GM18502 (cell line): ENCODE measurements at regions not wholly inside any gene's neighbourhood (a gene's known extent, or its start where the extent isn't known, plus 50 kb on each side); places are given as distances from the start of the nearest gene placed in this dataset.

ENCODE experiments used
- ATAC-seq: cut with Tn5 transposase; IDR thresholded peaks from one replicate; pipeline ENCODE4 v1.9.1; 2021; ENCODE audit warnings: mild to moderate bottlenecking; ENCODE audit not compliant: unreplicated experiment, poor library complexity

DNA sequence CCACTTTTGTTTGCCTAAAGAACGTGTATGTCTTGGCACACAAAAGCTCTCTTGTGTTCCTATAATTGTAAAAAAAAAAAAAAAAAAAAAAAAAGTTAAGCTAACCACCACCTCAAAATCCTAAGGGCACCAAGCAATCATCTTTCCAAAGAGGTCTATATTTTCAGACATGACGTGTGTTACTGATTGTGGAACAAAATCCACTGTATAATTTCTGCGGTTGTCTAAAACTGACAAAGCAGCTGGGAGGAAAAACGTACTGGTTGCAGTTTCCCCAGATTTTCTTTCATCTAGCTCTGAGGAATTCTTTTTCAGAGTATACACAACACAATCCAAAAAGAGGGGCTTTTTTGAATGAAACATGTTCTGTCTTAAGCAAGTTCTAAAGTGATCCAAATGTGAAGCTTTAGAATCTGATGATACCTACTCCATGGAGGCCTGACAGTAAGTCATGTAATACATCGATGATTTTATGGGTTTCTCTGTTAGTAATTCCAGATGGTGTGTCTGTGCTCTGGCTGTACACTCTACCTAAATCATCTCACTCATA, 375.6 kb upstream of the NUDT12 start:
- ATAC-seq: no peak

DNA sequence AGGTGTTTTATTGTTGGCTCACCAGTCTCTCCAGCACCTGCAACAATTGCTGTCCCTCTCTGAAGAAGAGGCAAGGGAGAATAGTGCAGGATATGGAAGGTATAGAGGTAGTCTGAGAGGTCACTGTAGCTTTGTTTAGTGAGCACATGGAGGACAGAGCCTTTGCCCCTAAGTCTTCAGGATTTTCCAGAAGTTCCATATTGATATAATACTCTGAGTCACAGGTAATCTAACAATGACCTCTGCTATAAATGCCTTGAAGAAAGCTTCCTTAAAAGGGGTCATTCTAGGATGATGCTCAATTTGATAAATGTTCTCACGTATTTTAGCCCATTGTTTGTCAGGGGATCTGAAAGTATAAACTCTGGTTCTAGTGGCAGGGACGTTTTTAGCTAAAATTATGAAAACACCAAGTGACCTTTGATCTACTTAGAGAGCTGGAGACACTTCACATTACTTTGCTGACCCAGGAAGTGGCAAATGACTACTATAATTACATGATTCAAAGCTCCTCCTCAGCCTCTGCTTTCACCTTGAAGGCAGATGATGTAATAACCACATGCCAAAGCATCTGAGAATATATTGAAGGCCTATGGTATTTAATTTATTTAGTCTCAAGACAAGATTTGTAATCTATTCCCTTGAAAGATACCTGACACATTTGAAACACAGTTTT, 366.9 kb upstream of the NUDT12 start:
- no peak for ATAC-seq

DNA sequence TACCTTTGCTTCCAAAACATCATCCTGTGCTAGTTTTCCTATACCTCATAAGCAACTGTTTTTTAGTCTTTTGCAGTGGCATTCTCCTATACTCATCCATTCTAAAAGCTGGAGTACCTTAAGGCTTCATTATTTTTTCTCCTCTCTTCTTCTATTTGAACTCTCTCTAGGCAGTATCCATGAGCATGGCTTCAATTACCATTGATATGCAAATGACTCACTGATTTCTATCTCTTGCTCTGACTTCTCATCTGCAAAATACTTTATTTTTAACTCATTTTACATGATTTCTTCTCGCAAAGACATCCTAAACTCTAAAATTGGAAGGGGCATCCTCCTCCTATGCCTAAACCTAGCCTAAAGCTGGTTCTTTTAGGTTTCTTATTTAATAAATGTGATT, 365.1 kb upstream of the NUDT12 start:
- no peak for ATAC-seq

DNA sequence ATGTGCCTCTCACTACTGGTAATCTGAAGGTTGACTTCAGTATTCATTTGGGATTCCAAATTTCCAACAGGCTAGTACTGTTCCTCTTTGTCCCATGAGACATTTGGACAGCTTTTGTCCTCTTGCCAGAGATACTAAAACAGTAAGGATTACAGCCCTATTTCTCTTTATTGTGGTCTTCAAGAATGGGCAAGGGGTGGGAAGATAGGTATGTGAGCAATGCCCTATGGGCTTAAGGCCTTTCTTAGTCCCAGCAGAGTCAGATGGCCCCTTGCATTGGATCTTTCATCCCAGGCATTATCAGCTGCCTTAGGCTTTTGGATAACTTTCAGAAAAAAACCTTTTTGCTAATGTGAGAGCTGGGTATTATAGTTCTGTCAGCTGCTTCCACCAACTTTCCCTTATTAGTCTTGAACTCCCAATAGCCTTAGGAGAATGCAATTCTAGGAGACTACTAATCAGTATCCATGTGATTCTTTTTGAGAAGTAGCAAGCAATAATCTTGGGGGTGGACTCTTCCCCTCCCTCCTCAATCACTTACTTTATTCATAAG, 361.1 kb upstream of the NUDT12 start:
- ATAC-seq: no peak

- no peak for ATAC-seq
Measured at GRCh38 chr5:103919506-103919905, 356.9 kb upstream of the NUDT12 start.

GRCh38 chr5:103918668-103919367, 356.2 kb upstream of the NUDT12 start:
- ATAC-seq: no peak

DNA sequence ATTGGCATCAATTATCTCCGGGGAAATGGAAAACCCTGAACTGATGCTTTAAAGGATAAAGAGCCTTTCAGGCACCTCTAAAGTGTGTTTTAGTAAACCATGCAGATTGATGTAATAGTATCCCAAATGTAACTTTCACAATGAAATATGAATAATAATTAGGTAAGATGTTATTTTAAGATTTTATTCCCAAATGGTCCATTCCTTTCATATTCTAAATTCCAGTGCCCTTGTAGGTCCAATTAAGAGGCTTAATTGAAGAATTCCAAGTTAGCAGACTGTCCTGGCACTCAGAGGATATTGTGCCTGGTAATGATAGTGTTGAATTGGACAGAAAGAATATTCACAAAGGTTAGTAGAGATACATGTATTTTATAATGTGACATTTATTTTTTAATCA, 352.5 kb upstream of the NUDT12 start:
- ATAC-seq: no peak

- ATAC-seq: no peak
Measured at GRCh38 chr5:103910786-103911185, 348.2 kb upstream of the NUDT12 start.

DNA sequence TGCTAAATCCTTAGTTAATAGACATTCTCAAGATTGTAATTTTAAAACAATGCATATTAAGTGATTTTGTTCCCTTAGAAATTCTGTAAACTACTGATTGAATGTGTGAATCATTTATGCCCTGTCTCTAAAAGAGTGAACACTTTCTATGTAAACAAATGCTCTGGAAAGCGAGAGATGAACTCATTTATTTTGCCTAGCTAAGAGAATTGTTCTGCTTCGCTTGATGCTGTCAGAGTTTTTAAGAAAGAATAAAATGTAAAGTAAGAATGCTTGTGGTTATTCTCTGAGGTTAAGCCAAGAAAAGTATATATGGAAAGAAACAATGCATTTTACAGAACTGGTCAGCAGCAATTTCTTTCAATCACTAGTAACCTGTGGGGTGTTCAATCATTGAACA, 347.4 kb upstream of the NUDT12 start:
- ATAC-seq: no peak

DNA sequence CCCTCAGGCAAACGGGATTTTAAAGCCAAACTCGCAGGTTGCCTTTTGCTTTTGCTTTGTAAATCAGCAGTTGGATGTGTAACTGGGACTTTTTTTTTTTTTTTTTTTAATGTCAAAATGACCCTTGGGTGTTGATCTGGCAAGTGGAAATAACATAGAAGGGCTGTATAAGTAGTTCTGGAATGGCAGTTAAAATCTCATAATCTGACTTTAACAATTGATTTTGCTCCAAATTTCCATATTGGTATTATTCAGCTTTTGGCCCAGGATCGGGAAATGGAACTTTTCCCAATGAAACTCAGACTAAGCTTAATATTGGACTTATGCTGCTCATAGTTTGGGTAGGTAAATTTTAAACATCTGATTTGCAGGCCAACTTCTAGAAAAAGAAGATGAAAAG, 346.8 kb upstream of the NUDT12 start:
- no peak for ATAC-seq

DNA sequence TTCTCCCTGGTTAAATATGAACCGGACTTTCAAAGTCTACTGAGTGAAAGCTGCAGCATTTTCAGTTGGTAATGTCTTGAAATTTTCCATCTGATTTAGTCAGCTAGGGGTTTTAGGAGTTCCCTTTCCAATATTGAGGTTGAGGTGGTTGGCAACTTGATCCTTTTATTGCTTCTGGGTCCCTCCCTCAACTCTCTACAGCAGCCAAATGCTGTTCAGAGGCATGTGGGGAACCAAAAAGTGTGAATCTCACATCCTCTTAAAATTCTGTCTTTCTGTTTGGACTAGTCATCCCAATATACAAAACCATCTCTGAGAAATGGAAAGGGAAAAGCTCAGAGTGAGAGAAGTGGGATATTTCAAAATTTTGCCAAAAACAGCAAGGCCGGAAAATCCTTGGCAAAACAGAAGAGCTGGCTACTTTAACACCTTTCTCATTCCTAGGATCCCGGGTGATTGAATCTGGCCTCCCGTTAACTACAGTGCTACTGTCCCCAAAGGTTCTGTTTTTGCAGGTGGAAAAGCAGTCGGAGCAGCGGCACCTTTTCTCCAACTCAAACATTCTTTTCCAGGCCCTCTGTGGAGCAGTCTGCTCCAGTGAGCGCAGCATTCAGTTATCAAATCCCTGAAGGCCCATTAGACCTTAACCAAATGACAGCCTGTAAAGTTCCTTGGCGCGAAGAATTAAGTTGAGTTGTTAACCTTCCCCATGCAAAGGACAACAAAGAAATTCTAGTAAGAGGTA, 345.9 kb upstream of the NUDT12 start:
- ATAC-seq: no peak

- ATAC-seq: no peak
Measured at GRCh38 chr5:103907001-103907400, 344.4 kb upstream of the NUDT12 start.

DNA sequence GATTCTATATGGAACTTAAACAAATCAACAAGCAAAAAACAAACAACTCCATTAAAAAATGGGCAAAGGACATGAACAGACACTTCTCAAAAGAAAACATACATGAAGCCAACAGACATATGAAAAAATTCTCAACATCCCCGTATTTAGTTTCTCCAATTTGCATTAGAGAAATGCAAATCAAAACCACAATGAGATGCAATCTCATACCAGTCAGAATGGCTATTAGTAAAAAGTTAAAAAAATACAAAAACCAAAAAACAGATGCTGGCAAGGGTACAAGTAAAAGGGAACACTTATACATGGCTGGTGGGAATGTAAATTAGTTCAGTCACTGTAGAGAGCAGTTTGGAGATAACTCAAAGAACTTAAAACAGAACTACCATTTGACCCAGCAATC, 342.1 kb upstream of the NUDT12 start:
- no peak for ATAC-seq

GRCh38 chr5:103902893-103903292, 340.3 kb upstream of the NUDT12 start:
- no peak for ATAC-seq

DNA sequence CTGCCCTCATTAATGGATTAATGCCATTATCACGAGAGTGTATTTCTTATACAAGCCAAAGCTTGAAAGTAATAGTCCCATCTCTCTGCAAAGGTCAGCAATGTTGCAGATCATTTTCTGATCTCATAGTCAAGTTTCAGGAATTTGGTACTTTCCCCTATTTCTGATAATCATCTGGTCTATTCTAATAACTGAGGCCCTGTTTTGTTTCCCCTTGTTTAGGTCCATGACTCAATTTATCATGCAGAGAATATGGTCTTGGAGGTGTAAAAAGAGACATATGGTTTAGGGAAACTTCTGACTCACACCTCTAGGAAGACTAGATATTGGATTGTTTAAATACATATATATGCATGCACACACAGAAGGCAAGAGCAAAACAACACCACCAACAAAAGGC, 339.3 kb upstream of the NUDT12 start:
- ATAC-seq: no peak

DNA sequence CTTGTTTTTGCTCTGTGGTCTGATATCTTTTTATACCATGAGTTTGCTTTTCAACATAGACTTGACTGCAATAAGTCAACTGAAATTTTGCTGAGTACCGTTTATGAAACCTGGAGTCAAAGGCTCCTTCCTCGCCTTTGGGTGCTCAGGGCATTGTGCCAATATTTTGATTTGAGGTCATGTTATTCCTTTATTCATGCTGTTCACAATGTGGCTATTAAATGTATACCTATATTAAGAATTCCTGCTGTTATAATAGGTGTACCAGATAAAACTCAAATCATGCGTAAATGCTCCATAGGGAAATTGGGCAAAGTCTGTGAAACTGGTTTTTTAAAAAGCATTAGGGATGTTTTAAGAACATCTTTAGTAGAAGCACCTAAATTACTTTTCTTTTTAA, 334.0 kb upstream of the NUDT12 start:
- ATAC-seq: no peak

- no peak for ATAC-seq
Measured at GRCh38 chr5:103895738-103896137, 333.1 kb upstream of the NUDT12 start.

GRCh38 chr5:103894882-103895281, 332.3 kb upstream of the NUDT12 start:
- ATAC-seq: no peak

DNA sequence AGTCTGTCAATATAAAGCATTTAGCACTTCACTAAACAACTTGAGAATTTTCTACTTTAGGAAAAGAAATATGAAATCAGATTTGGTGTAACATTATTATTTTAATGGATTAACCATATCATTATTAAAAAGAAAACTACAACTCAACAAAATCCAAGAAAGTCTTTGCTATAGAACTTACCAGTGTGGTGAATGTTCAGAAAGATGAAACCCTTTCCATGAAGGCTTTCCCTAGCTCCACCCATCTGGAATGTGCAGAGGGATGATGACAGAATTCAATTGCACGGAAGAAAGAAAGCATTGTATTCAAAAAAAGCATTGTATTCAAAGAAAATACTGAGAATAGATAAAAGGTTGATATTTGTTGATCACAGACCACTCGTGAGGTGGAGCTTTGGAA, 328.6 kb upstream of the NUDT12 start:
- ATAC-seq: no peak

- ATAC-seq: no peak
Measured at GRCh38 chr5:103890313-103890712, 327.7 kb upstream of the NUDT12 start.
